Neural progenitor cell (in vitro differentiated cells): ENCODE measurements at regions not wholly inside any gene's neighbourhood (a gene's known extent, or its start where the extent isn't known, plus 50 kb on each side); places are given as distances from the start of the nearest gene placed in this dataset.
A peak's percentile ranks its signal among the peaks of the same experiment; 100 is the strongest.

ENCODE experiments used
- DNase-seq: peaks from one replicate; pipeline ENCODE4 v3.0.0-alpha.2; 2016; ENCODE audit warnings: low spot score
- H2AFZ ChIP-seq: fragments of 200-600 bp; sonication (generic); replicated peaks from 2 replicates; pipeline ENCODE4 v1.6.1; 2016; ENCODE audit warnings: antibody characterized with exemption
- H3F3A ChIP-seq: fragments of 200-600 bp; sonication (generic); 2 replicates; pipeline ENCODE4 v1.6.1; 2016; ENCODE audit warnings: antibody characterized with exemption, low read depth
- H3K27ac ChIP-seq: fragments of 200-600 bp; sonication (generic); 2 replicates; pipeline ENCODE4 v1.5.1; 2016; ENCODE audit warnings: mild to moderate bottlenecking
- H3K27me3 ChIP-seq: fragments of 200-600 bp; sonication (generic); 2 replicates; pipeline ENCODE4 v1.6.1; 2016; ENCODE audit warnings: mild to moderate bottlenecking, moderate library complexity
- H3K36me3 ChIP-seq: fragments of 200-600 bp; sonication (generic); 2 replicates; pipeline ENCODE4 v1.5.1; 2016
- H3K4me1 ChIP-seq: fragments of 200-600 bp; sonication (generic); 2 replicates; pipeline ENCODE4 v1.6.1; 2016; ENCODE audit warnings: mixed run types
- H3K4me2 ChIP-seq: fragments of 200-600 bp; sonication (generic); 2 replicates; pipeline ENCODE4 v1.6.1; 2016
- H3K4me3 ChIP-seq: fragments of 200-600 bp; sonication (generic); 2 replicates; pipeline ENCODE4 v1.5.1; 2016
- H3K79me2 ChIP-seq: fragments of 200-600 bp; sonication (generic); 2 replicates; pipeline ENCODE4 v1.6.1; 2016; ENCODE audit warnings: low read depth
- H3K9ac ChIP-seq: fragments of 200-600 bp; sonication (generic); 2 replicates; pipeline ENCODE4 v1.6.1; 2016
- H3K9me3 ChIP-seq: fragments of 200-600 bp; sonication (generic); 2 replicates; pipeline ENCODE4 v1.5.1; 2016; ENCODE audit warnings: low read depth
- H4K20me1 ChIP-seq: fragments of 200-600 bp; sonication (generic); 2 replicates; pipeline ENCODE4 v1.6.1; 2016; ENCODE audit warnings: low read depth
- H3K27ac Mint-ChIP-seq: 3 replicates; pipeline ENCODE4 v1.8.0; 2021; ENCODE audit warnings: mixed read lengths
- H3K27me3 Mint-ChIP-seq: 2 replicates; pipeline ENCODE4 v1.8.0; 2022; ENCODE audit warnings: low read depth, mild to moderate bottlenecking, inconsistent platforms, moderate library complexity, mixed read lengths; ENCODE audit not compliant: insufficient read depth
- H3K36me3 Mint-ChIP-seq: 3 replicates; pipeline ENCODE4 v1.8.0; 2021; ENCODE audit warnings: mixed read lengths
- H3K4me1 Mint-ChIP-seq: 3 replicates; pipeline ENCODE4 v1.8.0; 2021; ENCODE audit warnings: mixed read lengths
- H3K4me3 Mint-ChIP-seq: 3 replicates; pipeline ENCODE4 v1.8.0; 2021; ENCODE audit warnings: mild to moderate bottlenecking, moderate library complexity, mixed read lengths
- H3K9me3 Mint-ChIP-seq: 3 replicates; pipeline ENCODE4 v1.8.0; 2020; ENCODE audit warnings: mixed read lengths
- EZH2 ChIP-seq: fragments of 200-600 bp; sonication (generic); IDR thresholded peaks from 2 replicates; pipeline ENCODE4 v1.6.1; 2017; ENCODE audit warnings: antibody characterized with exemption, mild to moderate bottlenecking, moderate library complexity
- EZH2phosphoT487 ChIP-seq: fragments of 200-600 bp; sonication (generic); IDR thresholded peaks from 2 replicates; pipeline ENCODE4 v1.6.1; 2017; ENCODE audit warnings: antibody characterized with exemption
- TF ChIP-seq, protein P1 (sequence below): fragments of 200-600 bp; sonication (generic); IDR thresholded peaks from 2 replicates; pipeline ENCODE4 v1.5.1; 2017; ENCODE audit warnings: antibody characterized with exemption, mild to moderate bottlenecking

- Histone ChIP-seq H3K36me3 (no peaks in the 10 kb centered on the region), H3K9ac (no peak overlapping the region), H3K79me2 (no peaks in the 10 kb centered on the region), H3K27ac (no peak overlapping the region), H2AFZ (no peak overlapping the region), H4K20me1 (no peaks in the 10 kb centered on the region), H3K4me3 (no peak overlapping the region), H3F3A (no peaks in the 10 kb centered on the region), H3K4me2 (no peak overlapping the region), H3K4me1 (peaks cover 5% of the 10 kb centered on the region), H3K9me3 (no peaks in the 10 kb centered on the region), H3K27me3 (no peaks in the 10 kb centered on the region)
- Mint-ChIP-seq H3K4me3 (no peak overlapping the region), H3K27ac (no peak overlapping the region), H3K9me3 (no peaks in the 10 kb centered on the region), H3K36me3 (no peaks in the 10 kb centered on the region), H3K27me3 (peaks cover 16% of the 10 kb centered on the region), H3K4me1 (peaks cover 43% of the 10 kb centered on the region)
- TF ChIP-seq EZH2phosphoT487, result no peak
- TF ChIP-seq, protein P1, sequence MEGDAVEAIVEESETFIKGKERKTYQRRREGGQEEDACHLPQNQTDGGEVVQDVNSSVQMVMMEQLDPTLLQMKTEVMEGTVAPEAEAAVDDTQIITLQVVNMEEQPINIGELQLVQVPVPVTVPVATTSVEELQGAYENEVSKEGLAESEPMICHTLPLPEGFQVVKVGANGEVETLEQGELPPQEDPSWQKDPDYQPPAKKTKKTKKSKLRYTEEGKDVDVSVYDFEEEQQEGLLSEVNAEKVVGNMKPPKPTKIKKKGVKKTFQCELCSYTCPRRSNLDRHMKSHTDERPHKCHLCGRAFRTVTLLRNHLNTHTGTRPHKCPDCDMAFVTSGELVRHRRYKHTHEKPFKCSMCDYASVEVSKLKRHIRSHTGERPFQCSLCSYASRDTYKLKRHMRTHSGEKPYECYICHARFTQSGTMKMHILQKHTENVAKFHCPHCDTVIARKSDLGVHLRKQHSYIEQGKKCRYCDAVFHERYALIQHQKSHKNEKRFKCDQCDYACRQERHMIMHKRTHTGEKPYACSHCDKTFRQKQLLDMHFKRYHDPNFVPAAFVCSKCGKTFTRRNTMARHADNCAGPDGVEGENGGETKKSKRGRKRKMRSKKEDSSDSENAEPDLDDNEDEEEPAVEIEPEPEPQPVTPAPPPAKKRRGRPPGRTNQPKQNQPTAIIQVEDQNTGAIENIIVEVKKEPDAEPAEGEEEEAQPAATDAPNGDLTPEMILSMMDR, result no peak
- DNase-seq, result no peak
These were observed 562.5 kb downstream of the MN1 start for GRCh38 chr22:27238935-27239510.

GRCh38 chr22:27239520-27239919 is 562.0 kb downstream of the MN1 start:
- no peaks in the 10 kb centered on the region for H3K9me3 ChIP-seq
- peak overlapping the region; percentile 40 for H3K27ac Mint-ChIP-seq
- peaks cover 5% of the 10 kb centered on the region for H3K4me1 ChIP-seq
- H3K9ac ChIP-seq, result no peak overlapping the region
- no peak for TF ChIP-seq EZH2phosphoT487
- no peak for TF ChIP-seq EZH2
- TF ChIP-seq, protein P1, result no peak
- H3K27me3 ChIP-seq, result no peaks in the 10 kb centered on the region
- no peak overlapping the region for H3K4me2 ChIP-seq
- no peaks in the 10 kb centered on the region for H3K36me3 ChIP-seq
- H3K27me3 Mint-ChIP-seq, result peaks cover 16% of the 10 kb centered on the region
- no peaks in the 10 kb centered on the region for H3K36me3 Mint-ChIP-seq
- H3K4me1 Mint-ChIP-seq, result peaks cover 47% of the 10 kb centered on the region
- H3K4me3 Mint-ChIP-seq, result no peak overlapping the region
- H3K9me3 Mint-ChIP-seq, result no peaks in the 10 kb centered on the region
- no peaks in the 10 kb centered on the region for H4K20me1 ChIP-seq
- H3F3A ChIP-seq, result no peaks in the 10 kb centered on the region
- DNase-seq, result no peak
- no peak overlapping the region for H3K27ac ChIP-seq
- H3K79me2 ChIP-seq, result no peaks in the 10 kb centered on the region
- no peak overlapping the region for H3K4me3 ChIP-seq
- H2AFZ ChIP-seq, result no peak overlapping the region

- Histone ChIP-seq H3F3A (no peaks in the 10 kb centered on the region), H3K27me3 (no peaks in the 10 kb centered on the region), H4K20me1 (no peaks in the 10 kb centered on the region), H3K4me3 (no peak overlapping the region), H3K36me3 (no peaks in the 10 kb centered on the region), H3K9ac (no peak overlapping the region), H3K79me2 (no peaks in the 10 kb centered on the region), H3K9me3 (no peaks in the 10 kb centered on the region), H3K27ac (no peak overlapping the region), H2AFZ (no peak overlapping the region), H3K4me1 (peaks cover 5% of the 10 kb centered on the region), H3K4me2 (no peak overlapping the region)
- no peak for DNase-seq
- peak overlapping the region; percentile 40 for H3K27ac Mint-ChIP-seq
- no peaks in the 10 kb centered on the region for H3K36me3 Mint-ChIP-seq
- H3K4me3 Mint-ChIP-seq, result no peak overlapping the region
- H3K27me3 Mint-ChIP-seq, result peaks cover 18% of the 10 kb centered on the region
- H3K4me1 Mint-ChIP-seq, result peaks cover 56% of the 10 kb centered on the region
- no peak for TF ChIP-seq EZH2
- TF ChIP-seq, protein P1, result no peak
- TF ChIP-seq EZH2phosphoT487, result no peak
- H3K9me3 Mint-ChIP-seq, result peaks cover 3% of the 10 kb centered on the region
These were observed 561.1 kb downstream of the MN1 start for GRCh38 chr22:27240298-27241075.
